ENCODE measurements at regions not wholly inside any gene's neighbourhood (a gene's known extent, or its start where the extent isn't known, plus 50 kb on each side); places are given as distances from the start of the nearest gene placed in this dataset.

GRCh38 chr6:146990284-146990683, 213.9 kb upstream of the STXBP5 start:
- TF ChIP-seq CTCF (IDR thresholded peaks at IDR 0.05) (no peak), POLR2A (IDR thresholded peaks at IDR 0.05) (no peak)

Measured in uterus (tissue), 2 donors.